ENCODE measurements at regions not wholly inside any gene's neighbourhood (a gene's known extent, or its start where the extent isn't known, plus 50 kb on each side); places are given as distances from the start of the nearest gene placed in this dataset.
"Not testable (repeated sequence)": the region's sequence is repeated elsewhere in the genome, so short reads cannot be mapped to it uniquely, and the experiment has no call there.

- no peak overlapping the region for H3K4me3 ChIP-seq (ENCODE audit: low read depth, low read length)
Measured at GRCh38 chr2:5549771-5550170, 142.4 kb upstream of the SOX11 start.

- no peak overlapping the region for H3K4me3 ChIP-seq (ENCODE audit: low read depth, low read length)
Measured at GRCh38 chr2:5555636-5556035, 136.5 kb upstream of the SOX11 start.

- no peak overlapping the region for H3K4me3 ChIP-seq (ENCODE audit: low read depth, low read length)
Measured at GRCh38 chr2:5561006-5561405, 131.2 kb upstream of the SOX11 start.

GRCh38 chr2:5562426-5562825, 129.8 kb upstream of the SOX11 start:
- H3K4me3 ChIP-seq (ENCODE audit: low read depth, low read length), result no peak overlapping the region

- no peak overlapping the region for H3K4me3 ChIP-seq (ENCODE audit: low read depth, low read length)
Measured at GRCh38 chr2:5562865-5563264, 129.3 kb upstream of the SOX11 start.

- no peak overlapping the region for H3K4me3 ChIP-seq (ENCODE audit: low read depth, low read length)
Measured at GRCh38 chr2:5563411-5563810, 128.8 kb upstream of the SOX11 start.

- H3K4me3 ChIP-seq (ENCODE audit: low read depth, low read length), result no peak overlapping the region
Measured at GRCh38 chr2:5569256-5569655, 122.9 kb upstream of the SOX11 start.

- H3K4me3 ChIP-seq (ENCODE audit: low read depth, low read length), result no peak overlapping the region
Measured at GRCh38 chr2:5576015-5576414, 116.2 kb upstream of the SOX11 start.

- no peak overlapping the region for H3K4me3 ChIP-seq (ENCODE audit: low read depth, low read length)
Measured at GRCh38 chr2:5587766-5588165, 104.4 kb upstream of the SOX11 start.

GRCh38 chr2:5588601-5589000, 103.6 kb upstream of the SOX11 start:
- no peak overlapping the region for H3K4me3 ChIP-seq (ENCODE audit: low read depth, low read length)

- no peak overlapping the region for H3K4me3 ChIP-seq (ENCODE audit: low read depth, low read length)
Measured at GRCh38 chr2:5589183-5589582, 103.0 kb upstream of the SOX11 start.

GRCh38 chr2:5590886-5591285, 101.3 kb upstream of the SOX11 start:
- H3K4me3 ChIP-seq (ENCODE audit: low read depth, low read length), result no peak overlapping the region

- H3K4me3 ChIP-seq (ENCODE audit: low read depth, low read length), result no peak overlapping the region
Measured at GRCh38 chr2:5592916-5593315, 99.3 kb upstream of the SOX11 start.

- no peak overlapping the region for H3K4me3 ChIP-seq (ENCODE audit: low read depth, low read length)
Measured at GRCh38 chr2:5594249-5594695, 97.9 kb upstream of the SOX11 start.

GRCh38 chr2:5596868-5597267, 95.3 kb upstream of the SOX11 start:
- no peak overlapping the region for H3K4me3 ChIP-seq (ENCODE audit: low read depth, low read length)

- no peak overlapping the region for H3K4me3 ChIP-seq (ENCODE audit: low read depth, low read length)
Measured at GRCh38 chr2:5598156-5598555, 94.0 kb upstream of the SOX11 start.

- no peak overlapping the region for H3K4me3 ChIP-seq (ENCODE audit: low read depth, low read length)
Measured at GRCh38 chr2:5609201-5609600, 83.0 kb upstream of the SOX11 start.

- H3K4me3 ChIP-seq (ENCODE audit: low read depth, low read length), result no peak overlapping the region
Measured at GRCh38 chr2:5612666-5613065, 79.5 kb upstream of the SOX11 start.

- H3K4me3 ChIP-seq (ENCODE audit: low read depth, low read length), result no peak overlapping the region
Measured at GRCh38 chr2:5616019-5616418, 76.2 kb upstream of the SOX11 start.

- no peak overlapping the region for H3K4me3 ChIP-seq (ENCODE audit: low read depth, low read length)
Measured at GRCh38 chr2:5617358-5617757, 74.8 kb upstream of the SOX11 start.

GRCh38 chr2:5617796-5618195, 74.4 kb upstream of the SOX11 start:
- H3K4me3 ChIP-seq (ENCODE audit: low read depth, low read length), result no peak overlapping the region

- no peak overlapping the region for H3K4me3 ChIP-seq (ENCODE audit: low read depth, low read length)
Measured at GRCh38 chr2:5618271-5618670, 73.9 kb upstream of the SOX11 start.

GRCh38 chr2:5625556-5626065, 66.6 kb upstream of the SOX11 start:
- not testable (repeated sequence) for H3K4me3 ChIP-seq (ENCODE audit: low read depth, low read length)

GRCh38 chr2:5628484-5628883, 63.7 kb upstream of the SOX11 start:
- H3K4me3 ChIP-seq (ENCODE audit: low read depth, low read length), result not testable (repeated sequence)
